HCT116 (cell line): ENCODE measurements at regions not wholly inside any gene's neighbourhood (a gene's known extent, or its start where the extent isn't known, plus 50 kb on each side); places are given as distances from the start of the nearest gene placed in this dataset.

ENCODE experiments used
- ATAC-seq: fragments of 200-7000 bp; cut with Tn5 transposase; 2 replicates; pipeline ENCODE4 v1.9.1; 2020; ENCODE audit warnings: mild to moderate bottlenecking, moderate library complexity
- BruUV-seq: library from RNA; stranded (reverse); fragments of 400-500 nt; replicated peaks from 2 replicates; lab custom pipeline; 2021; lab: Mats Ljungman, UMichigan
- CTCF ChIA-PET: fragments of 300-600 bp; sonication (Branson Sonifier 250); formaldehyde crosslinking; loops from one replicate; lab custom pipeline; 2021; ENCODE audit warnings: antibody characterized with exemption; lab: Charles Lee
- POLR2A ChIA-PET: fragments of 300-600, 350-600 bp; sonication (Branson Sonifier 250); formaldehyde crosslinking; loops from one replicate; lab custom pipeline; 2021; ENCODE audit warnings: antibody characterized with exemption; lab: Charles Lee
- RAD21 ChIA-PET, 2 experiments: fragments of 300-600 bp; sonication (Branson Sonifier 250); formaldehyde crosslinking; loops; one replicate each; lab custom pipeline; 2023; ENCODE audit warnings: low total read pairs in 2 of 2; ENCODE audit not compliant: uncharacterized antibody in 2 of 2, unreplicated experiment in 2 of 2, low non-redundant PET in 1 of 2; lab: Charles Lee
- DNase-seq: peaks from one replicate; pipeline ENCODE4 v3.0.0-alpha.2; 2010; ENCODE audit warnings: low read depth, low spot score
- H2AFZ ChIP-seq: fragments of 200-600 bp; shearing (Covaris generic), sonication (generic); 2 replicates; pipeline ENCODE4 v1.6.1; 2017; ENCODE audit warnings: low read depth, mixed run types, mixed read lengths, antibody characterized with exemption, low read length; ENCODE audit not compliant: poor library complexity, severe bottlenecking
- H3K27ac ChIP-seq: 2 replicates; pipeline ENCODE4 v1.5.1; 2012; ENCODE audit warnings: low read depth, low read length
- H3K27me3 ChIP-seq: fragments of 200-600 bp; sonication (generic); 2 replicates; pipeline ENCODE4 v1.6.1; 2016; ENCODE audit warnings: mixed run types, low read length, mixed read lengths; ENCODE audit not compliant: insufficient read depth
- H3K36me3 ChIP-seq, 2 experiments: fragments of 200-500 bp in 1 of 2; fragments of 200-600 bp in 1 of 2; sonication (Bioruptor generic) in 1 of 2; sonication (generic) in 1 of 2; 2 replicates each; pipeline versions ENCODE4 v1.5.1 to v1.6.1; 2014 to 2016; ENCODE audit warnings: low read length in 2 of 2, inconsistent platforms in 1 of 2, mixed read lengths in 1 of 2, mixed run types in 1 of 2; ENCODE audit not compliant: insufficient read depth in 2 of 2, control insufficient read depth in 1 of 2
- H3K4me1 ChIP-seq, 2 experiments: fragments of 200-600 bp in 1 of 2; sonication (generic) in 1 of 2; 2 replicates each; pipeline versions ENCODE4 v1.5.1 to v1.6.1; 2012 to 2017; ENCODE audit warnings: low read length in 2 of 2, inconsistent platforms in 1 of 2, mild to moderate bottlenecking in 1 of 2, mixed read lengths in 1 of 2, mixed run types in 1 of 2, moderate library complexity in 1 of 2; ENCODE audit not compliant: insufficient read depth in 2 of 2, control insufficient read depth in 1 of 2
- H3K4me2 ChIP-seq: fragments of 200-600 bp; sonication (generic); 2 replicates; pipeline ENCODE4 v1.6.1; 2017; ENCODE audit warnings: mixed run types, low read length, mixed read lengths
- H3K4me3 ChIP-seq, 2 experiments: fragments of 200-600 bp in 1 of 2; sonication (generic) in 1 of 2; replicated peaks in 1 of 2; 2 replicates each; pipeline ENCODE4 v1.5.1; 2011 to 2016; ENCODE audit warnings: low read length in 2 of 2, control low read depth in 1 of 2, low read depth in 1 of 2, mild to moderate bottlenecking in 1 of 2, mixed read lengths in 1 of 2, mixed run types in 1 of 2
- H3K79me2 ChIP-seq: fragments of 200-600 bp; sonication (generic); 2 replicates; pipeline ENCODE4 v1.6.1; 2017; ENCODE audit warnings: mild to moderate bottlenecking, mixed run types, low read length, moderate library complexity, mixed read lengths; ENCODE audit not compliant: insufficient read depth
- H3K9ac ChIP-seq: fragments of 200-600 bp; sonication (generic); 2 replicates; pipeline ENCODE4 v1.6.1; 2016; ENCODE audit warnings: low read length, mixed read lengths
- H3K9me2 ChIP-seq: fragments of 200-600 bp; sonication (generic), shearing (Covaris generic); 2 replicates; pipeline ENCODE4 v1.6.1; 2017; ENCODE audit warnings: mixed run types, mild to moderate bottlenecking, moderate library complexity; ENCODE audit not compliant: insufficient read depth
- H3K9me3 ChIP-seq, 2 experiments: fragments of 200-500 bp in 1 of 2; fragments of 200-600 bp in 1 of 2; sonication (Bioruptor generic) in 1 of 2; sonication (generic) in 1 of 2; 2 replicates each; pipeline ENCODE4 v1.6.1; 2014 to 2017; ENCODE audit warnings: low read length in 2 of 2, mixed read lengths in 2 of 2, inconsistent platforms in 1 of 2, low read depth in 1 of 2, mild to moderate bottlenecking in 1 of 2, mixed run types in 1 of 2, moderate library complexity in 1 of 2; ENCODE audit not compliant: control insufficient read depth in 1 of 2, insufficient read depth in 1 of 2
- H4K20me1 ChIP-seq: fragments of 200-600 bp; sonication (generic), shearing (Covaris generic); 2 replicates; pipeline ENCODE4 v1.6.1; 2017; ENCODE audit warnings: mixed run types, mild to moderate bottlenecking, moderate library complexity; ENCODE audit not compliant: insufficient read depth
- CBX3 ChIP-seq: IDR thresholded peaks from 2 replicates; pipeline ENCODE4 v1.6.1; 2012; ENCODE audit warnings: low read depth
- CEBPB ChIP-seq: IDR thresholded peaks from 2 replicates; pipeline ENCODE4 v1.6.1; 2012; ENCODE audit warnings: low read depth
- CTCF ChIP-seq, 3 experiments: fragments of 200-600 bp in 1 of 3; sonication (generic) in 1 of 3; IDR thresholded peaks in 2 of 3; conservative IDR thresholded peaks in 1 of 3; 2 replicates each; pipeline ENCODE4 v1.5.1; 2012 to 2017; ENCODE audit warnings: low read depth in 2 of 3, low read length in 2 of 3, antibody characterized with exemption in 1 of 3, borderline replicate concordance in 1 of 3, control low read depth in 1 of 3, mild to moderate bottlenecking in 1 of 3, mixed read lengths in 1 of 3, mixed run types in 1 of 3, moderate library complexity in 1 of 3; ENCODE audit not compliant: insufficient read depth in 1 of 3
- EGR1 ChIP-seq: IDR thresholded peaks from 2 replicates; pipeline ENCODE4 v1.6.1; 2012; ENCODE audit warnings: low read depth
- EZH2 ChIP-seq: fragments of 200-600 bp; sonication (generic); IDR thresholded peaks from 2 replicates; pipeline ENCODE4 v1.6.1; 2017; ENCODE audit warnings: antibody characterized with exemption, mixed run types
- JUND ChIP-seq: IDR thresholded peaks from 2 replicates; pipeline ENCODE4 v1.6.1; 2012
- SIN3A ChIP-seq: IDR thresholded peaks from 2 replicates; pipeline ENCODE4 v1.6.1; 2012; ENCODE audit warnings: low read depth
- SP1 ChIP-seq: IDR thresholded peaks from 2 replicates; pipeline ENCODE4 v1.6.1; 2012; ENCODE audit warnings: low read depth
- SRF ChIP-seq: IDR thresholded peaks from 2 replicates; pipeline ENCODE4 v1.6.1; 2012; ENCODE audit warnings: low read depth
- TCF7L2 ChIP-seq: IDR thresholded peaks from 2 replicates; pipeline ENCODE4 v1.7.0; 2011; ENCODE audit warnings: borderline replicate concordance, inconsistent platforms; ENCODE audit not compliant: insufficient read depth, insufficient read length; ENCODE audit errors: extremely low read depth
- YY1 ChIP-seq: IDR thresholded peaks from 2 replicates; pipeline ENCODE4 v1.6.1; 2011; ENCODE audit warnings: low read length, low read depth, moderate library complexity, mild to moderate bottlenecking; ENCODE audit not compliant: insufficient replicate concordance; ENCODE audit errors: extremely low read depth
- ZBTB33 ChIP-seq: IDR thresholded peaks from 2 replicates; pipeline ENCODE4 v1.6.1; 2011; ENCODE audit warnings: mild to moderate bottlenecking, low read length, moderate library complexity; ENCODE audit not compliant: insufficient replicate concordance; ENCODE audit errors: extremely low read depth
- ZFX ChIP-seq: fragments of 450-650 bp; IDR thresholded peaks from 2 replicates; pipeline ENCODE4 v1.6.1; 2017
- intact Hi-C: fragments of 100-400 bp; cut with micrococcal nuclease; formaldehyde crosslinking; loops from 2 replicates; pipeline ENCODE4 v1.10.0; 2022

GRCh38 chr5:39561421-39561820 lies 136.6 kb upstream of the DAB2 start (continued):
- TF ChIP-seq ZBTB33, result no peak
- no peak for TF ChIP-seq CBX3
- TF ChIP-seq TCF7L2, result no peak
- no peak for TF ChIP-seq SIN3A
- no peak for TF ChIP-seq SP1
- no peak for TF ChIP-seq JUND
- no peak for TF ChIP-seq CEBPB

GRCh38 chr5:39560726-39561125 lies 135.9 kb upstream of the DAB2 start:
- no peak overlapping the region for H2AFZ ChIP-seq
- no peaks in the 10 kb centered on the region for H3K9me3 ChIP-seq
- H3K4me3 ChIP-seq, result no peak overlapping the region
- intact Hi-C loops, result no loop called here
- H3K9ac ChIP-seq, result no peak overlapping the region
- DNase-seq (no peak), ATAC-seq (no peak)
- ChIA-PET RAD21 (no interaction called here), POLR2A (no interaction called here), CTCF (no interaction called here)
- no peak overlapping the region for H3K4me2 ChIP-seq
- H4K20me1 ChIP-seq, result no peaks in the 10 kb centered on the region
- no peaks in the 10 kb centered on the region for H3K36me3 ChIP-seq
- no peaks in the 10 kb centered on the region for H3K9me2 ChIP-seq
- TF ChIP-seq EGR1, result no peak
- no peak for TF ChIP-seq ZFX
- TF ChIP-seq CTCF (IDR thresholded peaks at IDR 0.05 in 2 of 3, conservative IDR thresholded peaks at IDR 0.05 in 1 of 3; ENCODE audit: borderline replicate concordance in 1 of 3, insufficient read depth in 1 of 3, low read depth in 2 of 3, low read length in 2 of 3), result no peak
- TF ChIP-seq CBX3, result no peak
- no peak for TF ChIP-seq EZH2
- no peak for TF ChIP-seq YY1
- no peak for TF ChIP-seq SRF
- TF ChIP-seq SIN3A, result no peak
- no peaks in the 10 kb centered on the region for H3K27me3 ChIP-seq
- no peaks in the 10 kb centered on the region for H3K4me1 ChIP-seq
- no TSS peak for BruUV-seq
- H3K27ac ChIP-seq, result no peak overlapping the region
- no peaks in the 10 kb centered on the region for H3K79me2 ChIP-seq
